ENCODE measurements at regions not wholly inside any gene's neighbourhood (a gene's known extent, or its start where the extent isn't known, plus 50 kb on each side); places are given as distances from the start of the nearest gene placed in this dataset.
"Not testable (repeated sequence)": the region's sequence is repeated elsewhere in the genome, so short reads cannot be mapped to it uniquely, and the experiment has no call there.

DNA sequence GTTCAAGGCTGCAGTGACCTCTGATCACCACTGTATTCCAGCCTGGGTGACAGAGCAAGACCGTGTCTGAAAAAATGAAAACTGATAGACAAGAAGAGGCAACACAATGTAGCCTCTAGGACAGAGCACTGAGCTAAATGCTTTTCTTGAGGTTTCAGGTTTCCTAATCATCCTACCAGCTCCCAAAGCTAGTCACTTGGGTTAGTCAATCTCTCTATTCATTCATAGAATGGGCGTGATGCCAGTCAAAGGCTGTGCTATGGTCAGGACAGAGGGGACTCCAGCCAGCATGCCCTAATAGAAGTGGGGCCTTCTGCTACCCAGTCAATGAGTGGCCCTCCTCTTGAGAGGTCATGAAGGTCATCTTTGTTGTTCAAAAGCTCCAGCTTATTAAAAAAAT, 860.4 kb upstream of the DEFB115 start:
- not testable (repeated sequence) for DNase-seq

DNA sequence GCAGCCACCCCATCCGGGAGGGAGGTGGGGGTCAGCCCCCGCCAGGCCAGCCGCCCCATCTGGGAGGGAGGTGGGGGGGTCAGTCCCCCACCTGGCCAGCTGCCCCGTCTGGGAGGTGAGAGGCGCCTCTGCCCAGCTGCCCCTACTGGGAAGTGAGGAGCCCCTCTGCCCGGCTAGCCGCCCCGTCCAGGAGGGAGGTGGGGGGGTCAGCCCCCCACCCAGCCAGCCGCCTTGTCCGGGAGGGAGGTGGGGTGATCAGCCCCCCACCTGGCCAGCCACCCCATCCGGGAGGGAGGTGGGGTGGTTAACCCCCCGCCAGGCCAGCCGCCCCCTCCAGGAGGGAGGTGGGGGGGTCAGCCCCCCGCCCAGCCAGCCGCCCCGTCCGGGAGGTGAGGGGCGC, 852.4 kb upstream of the DEFB115 start:
- DNase-seq: not testable (repeated sequence)

DNA sequence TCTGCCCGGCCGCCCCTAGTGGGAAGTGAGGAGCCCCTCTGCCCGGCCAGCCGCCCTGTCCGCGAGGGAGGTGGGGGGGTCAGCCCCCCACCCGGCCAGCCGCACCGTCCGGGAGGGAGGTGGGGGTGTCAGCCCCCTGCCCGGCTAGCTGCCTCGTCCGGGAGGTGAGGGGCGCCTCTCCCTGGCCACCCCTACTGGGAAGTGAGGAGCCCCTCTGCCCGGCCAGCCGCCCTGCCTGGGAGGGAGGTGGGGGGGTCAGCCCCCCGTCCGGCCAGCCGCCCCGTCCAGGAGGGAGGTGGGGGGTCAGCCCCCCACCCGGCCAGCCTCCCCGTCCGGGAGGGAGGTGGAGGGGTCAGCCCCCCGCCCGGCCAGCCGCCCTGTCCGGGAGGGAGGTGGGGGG, 851.9 kb upstream of the DEFB115 start:
- DNase-seq: not testable (repeated sequence)

DNA sequence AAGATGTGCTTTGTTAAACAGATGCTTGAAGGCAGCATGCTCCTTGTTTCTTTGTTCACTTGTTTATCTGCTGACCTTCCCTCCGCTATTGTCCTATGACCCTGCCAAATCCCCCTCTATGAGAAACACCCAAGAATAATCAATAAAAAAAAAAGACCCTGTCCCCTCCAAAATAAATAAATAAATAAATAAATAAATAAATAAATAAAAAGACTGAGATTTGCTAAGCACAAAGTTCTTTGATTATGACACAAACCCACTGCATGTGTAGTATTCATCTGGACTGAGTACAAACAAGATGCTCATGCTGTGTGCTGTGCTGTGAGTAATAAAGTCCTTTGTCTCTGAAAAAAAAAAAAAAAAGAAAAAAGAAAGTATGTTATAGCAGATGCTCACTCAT, 851.1 kb upstream of the DEFB115 start:
- DNase-seq: not testable (repeated sequence)

DNA sequence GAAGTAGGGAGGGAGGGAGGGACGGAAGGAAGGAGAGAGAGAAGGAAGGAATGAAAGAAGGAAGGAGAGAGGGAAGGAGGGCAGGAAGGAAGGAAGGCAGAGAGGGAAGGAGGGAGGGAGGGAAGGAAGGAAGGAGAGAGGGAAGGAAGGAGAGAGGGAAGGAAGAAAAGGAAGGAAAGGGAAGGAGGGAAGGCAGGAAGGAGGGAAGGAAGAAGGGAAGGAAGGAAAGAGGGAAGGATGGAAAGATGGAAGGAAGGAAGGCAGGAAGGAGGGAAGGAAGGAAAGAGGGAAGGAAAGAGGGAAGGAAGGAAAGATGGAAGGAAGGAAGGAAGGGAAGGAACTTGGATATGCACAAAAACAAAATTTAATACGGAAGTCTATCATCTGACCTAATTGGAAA, 844.5 kb upstream of the DEFB115 start:
- DNase-seq: no peak

DNA sequence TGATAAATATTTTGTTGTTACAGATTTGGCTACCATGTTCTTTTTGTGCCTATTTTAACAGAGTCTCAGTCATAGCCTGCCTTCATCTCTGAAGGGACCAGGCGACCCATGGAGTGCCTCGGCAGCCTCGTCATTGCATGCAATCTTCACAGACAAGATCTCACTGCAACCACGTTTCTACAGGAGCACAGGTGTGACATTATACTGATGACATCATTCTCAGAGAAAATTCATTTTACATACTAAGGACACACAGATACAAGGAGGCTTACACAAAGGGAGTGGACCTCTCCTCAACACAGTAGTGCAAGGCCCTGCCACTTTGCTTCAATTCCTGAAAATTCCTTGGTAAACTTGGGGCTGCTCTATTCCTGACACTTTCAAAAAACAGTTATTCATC, 840.1 kb upstream of the DEFB115 start:
- not testable (repeated sequence) for DNase-seq

DNA sequence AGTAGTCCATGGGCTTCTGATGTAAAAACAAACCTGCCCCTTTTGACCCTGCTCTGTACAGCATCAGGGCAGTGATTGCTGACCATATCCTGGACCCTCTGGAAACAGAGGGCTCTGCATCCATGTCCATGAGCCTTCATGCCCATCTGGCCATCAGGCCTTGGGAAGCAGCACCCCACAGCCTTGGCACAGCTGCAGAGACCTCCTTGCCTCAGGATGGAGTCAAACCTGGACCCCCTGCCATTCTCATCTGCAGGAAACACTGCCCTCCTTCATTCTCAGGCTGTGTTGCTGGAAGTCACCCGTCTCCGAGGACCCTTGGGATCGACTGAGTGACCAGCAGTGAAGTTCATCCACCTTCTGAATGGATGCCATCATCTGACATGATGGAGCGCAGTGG, 839.1 kb upstream of the DEFB115 start:
- DNase-seq: not testable (repeated sequence)

DNA sequence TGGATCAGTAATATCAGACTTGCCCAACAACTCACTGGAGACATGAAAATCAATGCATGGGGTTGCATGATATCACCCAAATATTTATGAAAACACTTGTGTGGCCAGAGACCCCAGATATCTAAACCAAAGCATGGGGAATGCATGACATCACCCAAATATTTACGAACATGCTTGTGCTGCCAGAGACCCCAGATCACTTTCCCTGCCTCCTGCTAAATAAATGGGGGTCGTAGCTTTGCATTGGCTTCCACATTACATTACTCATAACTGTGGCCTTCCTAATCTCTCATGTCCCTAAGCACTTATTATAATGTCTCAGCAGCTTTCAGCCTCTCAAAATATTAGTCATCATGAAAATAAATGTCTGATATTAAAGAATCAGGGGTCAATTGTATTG, 838.0 kb upstream of the DEFB115 start:
- no peak for DNase-seq

DNA sequence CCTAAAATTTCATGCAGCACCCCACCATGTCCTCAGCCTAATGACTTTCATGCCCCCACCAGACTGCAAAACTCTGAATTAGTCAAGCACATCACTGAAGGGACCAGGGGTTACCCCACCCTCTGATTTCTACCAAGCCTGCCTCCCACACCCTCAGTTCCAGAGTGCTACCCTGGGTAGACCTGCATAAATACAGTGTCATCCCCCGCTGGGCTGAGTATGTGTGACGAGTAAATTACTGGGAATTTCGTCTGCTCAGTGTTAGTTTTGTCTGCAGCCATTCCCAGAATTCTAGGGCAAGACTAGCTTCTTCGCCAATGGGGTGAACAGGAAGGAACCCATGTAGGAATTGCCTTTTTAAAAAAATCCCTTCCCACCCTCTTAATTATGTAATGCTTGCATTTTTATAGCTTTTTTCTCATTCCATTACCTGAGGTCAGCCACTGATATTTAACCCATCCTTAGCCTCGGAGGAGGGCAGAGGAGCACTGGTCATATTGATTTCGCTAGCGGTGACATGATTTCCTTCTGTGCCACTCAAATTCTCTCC, 837.5 kb upstream of the DEFB115 start:
- DNase-seq: not testable (repeated sequence)
